ENCODE measurements at regions not wholly inside any gene's neighbourhood (a gene's known extent, or its start where the extent isn't known, plus 50 kb on each side); places are given as distances from the start of the nearest gene placed in this dataset.

DNA sequence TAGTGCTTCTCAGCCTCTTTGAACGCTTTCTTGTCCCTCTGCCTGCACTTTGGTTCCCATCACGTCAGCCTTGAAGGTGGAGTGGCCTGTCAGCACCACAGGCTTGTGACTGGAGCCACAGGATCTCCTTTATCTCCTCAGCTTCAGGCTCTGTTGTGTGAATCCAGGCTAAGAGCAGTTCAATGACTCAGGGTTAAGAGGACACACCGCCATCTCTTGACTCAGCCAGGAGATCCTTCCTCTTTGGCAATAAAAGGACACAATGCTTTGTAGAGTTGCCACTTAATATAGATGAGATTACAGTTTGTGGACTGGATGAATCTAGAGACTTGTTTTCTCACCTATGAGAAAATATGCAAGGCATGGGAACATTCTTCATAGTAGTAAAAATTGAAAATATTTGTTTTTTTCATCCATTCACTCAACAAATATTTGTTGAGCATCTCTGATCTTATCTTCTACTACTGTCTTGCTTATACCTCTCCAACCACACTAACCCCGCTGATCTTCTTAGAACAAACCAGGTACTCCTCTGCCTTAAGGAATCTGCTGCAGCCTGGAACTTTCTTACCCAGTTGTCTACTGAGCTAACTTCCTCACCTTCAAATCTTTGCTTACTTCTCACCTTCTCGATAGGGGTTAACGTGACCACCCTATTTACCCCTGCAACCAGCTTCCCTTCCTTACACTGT is 62.3 kb downstream of the UCHL1 start:
- Mint-ChIP-seq H3K27me3 (peaks cover 10% of the 10 kb centered on the region), H3K4me1 (no peaks in the 10 kb centered on the region), H3K4me3 (no peak overlapping the region), H3K9me3 (ENCODE audit: low read depth) (no peaks in the 10 kb centered on the region), H3K36me3 (ENCODE audit: low read depth) (no peaks in the 10 kb centered on the region), H3K27ac (no peak overlapping the region)
- ATAC-seq (no peak), DNase-seq (no peak)
- ChIA-PET CTCF (interaction anchor here (0.9 to 2.3 kb wide), 2 partner anchors 8 to 342 kb away, joined by 3 to 8 read pairs; no protein-coding TSS in a partner anchor), POLR2A (no interaction called here)
- intact Hi-C loops (cut with DNase I, micrococcal nuclease) = no loop called here

DNA sequence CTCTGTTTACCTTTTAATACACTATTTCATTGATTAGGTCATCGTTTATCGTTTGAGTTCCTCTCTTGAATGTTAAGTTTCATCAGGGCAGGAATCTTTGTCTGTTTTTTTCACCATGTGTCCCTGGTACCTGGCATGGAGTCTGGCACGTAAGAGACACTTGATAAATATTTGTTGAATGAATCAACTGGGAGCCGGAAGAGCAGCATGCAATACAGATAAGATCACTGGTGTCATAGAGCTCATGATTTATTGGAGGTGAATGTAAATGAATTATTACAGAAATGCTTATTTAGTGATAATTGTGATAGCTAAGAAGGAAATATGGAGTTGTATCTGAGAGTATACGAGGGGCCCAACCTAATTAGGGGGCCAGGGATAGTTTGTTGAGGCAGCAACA is 62.8 kb downstream of the UCHL1 start:
- POLR2A ChIA-PET = no interaction called here
- no peaks in the 10 kb centered on the region for H3K36me3 Mint-ChIP-seq (ENCODE audit: low read depth)
- H3K4me3 Mint-ChIP-seq = no peak overlapping the region
- H3K27me3 Mint-ChIP-seq = peaks cover 11% of the 10 kb centered on the region
- no peak overlapping the region for H3K27ac Mint-ChIP-seq
- no peak for ATAC-seq
- no peaks in the 10 kb centered on the region for H3K9me3 Mint-ChIP-seq (ENCODE audit: low read depth)
- intact Hi-C loops (cut with DNase I, micrococcal nuclease) = no loop called here
- CTCF ChIA-PET = interaction anchor here (0.9 to 2.3 kb wide), 2 partner anchors 8 to 342 kb away, joined by 3 to 8 read pairs; no protein-coding TSS in a partner anchor
- no peak for DNase-seq
- H3K4me1 Mint-ChIP-seq = no peaks in the 10 kb centered on the region

DNA sequence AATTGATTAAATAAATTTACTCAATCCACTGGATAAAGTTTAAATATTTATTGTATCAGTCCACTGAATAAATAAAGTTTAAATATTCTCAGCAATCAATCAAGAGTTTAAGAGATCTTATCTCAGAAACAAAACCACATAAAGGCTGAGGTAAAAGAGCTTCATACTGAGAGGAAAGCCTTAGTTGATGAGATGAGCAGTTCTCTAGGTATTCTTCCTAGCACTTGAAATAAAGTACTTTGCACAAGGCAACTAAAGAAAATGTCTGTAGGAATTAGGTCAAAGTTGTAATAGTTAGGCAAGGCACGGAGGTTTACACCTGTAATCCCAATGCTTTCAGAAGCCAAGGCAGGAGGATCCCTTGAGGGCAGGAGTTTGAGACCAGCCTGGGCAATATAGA is 63.5 kb downstream of the UCHL1 start:
- DNase-seq (no peak), ATAC-seq (no peak)
- no peaks in the 10 kb centered on the region for H3K9me3 Mint-ChIP-seq (ENCODE audit: low read depth)
- intact Hi-C loops (cut with DNase I, micrococcal nuclease) = no loop called here
- no peaks in the 10 kb centered on the region for H3K36me3 Mint-ChIP-seq (ENCODE audit: low read depth)
- ChIA-PET POLR2A (no interaction called here), CTCF (interaction anchor here (0.9 to 2.3 kb wide), 2 partner anchors 9 to 341 kb away, joined by 3 to 8 read pairs; no protein-coding TSS in a partner anchor)
- no peak overlapping the region for H3K4me3 Mint-ChIP-seq
- no peaks in the 10 kb centered on the region for H3K4me1 Mint-ChIP-seq
- no peak overlapping the region for H3K27ac Mint-ChIP-seq
- H3K27me3 Mint-ChIP-seq = peaks cover 17% of the 10 kb centered on the region

DNA sequence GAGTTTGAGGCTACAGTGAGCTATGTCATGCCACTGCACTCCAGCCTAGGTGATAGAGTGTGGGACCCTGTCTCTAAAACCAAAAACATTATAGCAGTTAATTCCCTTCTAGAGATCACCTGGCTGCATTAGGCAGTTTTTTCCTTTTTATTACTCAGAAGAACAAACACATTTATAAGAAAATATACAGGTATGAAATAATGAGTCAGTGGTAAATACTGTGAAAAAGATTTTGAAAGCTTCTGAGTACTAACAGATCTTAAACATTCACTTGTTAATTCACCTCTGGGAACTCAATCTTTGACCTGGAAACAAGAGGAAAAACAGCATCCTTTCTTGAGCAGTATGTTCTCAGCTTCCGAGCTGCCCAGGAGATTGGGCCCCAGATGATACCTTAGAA is 64.1 kb downstream of the UCHL1 start:
- Mint-ChIP-seq H3K27ac (no peak overlapping the region), H3K27me3 (peaks cover 14% of the 10 kb centered on the region), H3K9me3 (ENCODE audit: low read depth) (no peaks in the 10 kb centered on the region), H3K4me3 (no peak overlapping the region), H3K4me1 (no peaks in the 10 kb centered on the region), H3K36me3 (ENCODE audit: low read depth) (no peaks in the 10 kb centered on the region)
- POLR2A ChIA-PET = no interaction called here
- ATAC-seq (no peak), DNase-seq (no peak)
- intact Hi-C loops (cut with DNase I, micrococcal nuclease) = no loop called here
- CTCF ChIA-PET = interaction anchor here (2.3 kb wide), 1 partner anchor 340 kb away, joined by 8 read pairs; no protein-coding TSS in a partner anchor

DNA sequence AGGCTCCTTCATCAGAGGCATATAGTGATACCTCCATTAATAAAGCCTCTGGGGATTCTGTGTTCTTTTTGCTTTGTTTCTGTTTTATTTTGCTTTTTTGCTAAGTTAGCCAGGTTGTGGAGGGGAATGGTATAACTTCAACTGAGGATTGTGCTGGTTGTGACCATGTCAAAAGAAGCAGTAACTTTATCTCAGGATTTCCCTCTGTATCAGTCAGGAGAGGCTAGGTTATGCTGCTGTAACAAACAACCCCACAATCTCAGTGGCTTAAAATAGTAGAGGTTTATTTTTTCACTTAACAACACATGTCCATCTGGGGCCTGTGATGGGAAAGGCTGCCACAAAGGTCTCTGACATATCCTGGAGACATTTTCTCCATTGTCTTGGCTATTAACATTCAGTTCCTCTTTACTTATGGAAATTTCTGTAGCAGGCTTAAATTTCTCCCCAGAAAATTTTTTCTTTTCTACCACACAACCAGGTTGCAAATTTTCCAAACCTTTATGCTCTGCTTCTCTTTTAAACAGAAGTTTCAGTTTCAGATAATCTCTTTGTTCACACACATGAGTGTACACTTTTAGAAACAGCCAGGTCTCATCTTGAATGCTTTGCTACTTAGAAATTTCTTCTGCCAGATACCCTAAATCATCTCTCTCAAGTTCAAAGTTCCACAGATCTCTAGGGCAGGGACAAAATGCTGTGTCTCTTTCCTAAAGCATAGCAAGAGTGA is 64.7 kb downstream of the UCHL1 start:
- Mint-ChIP-seq H3K27ac (no peak overlapping the region), H3K9me3 (ENCODE audit: low read depth) (no peaks in the 10 kb centered on the region), H3K4me1 (no peaks in the 10 kb centered on the region), H3K4me3 (no peak overlapping the region), H3K36me3 (ENCODE audit: low read depth) (no peaks in the 10 kb centered on the region), H3K27me3 (peaks cover 13% of the 10 kb centered on the region)
- ATAC-seq = no peak
- ChIA-PET CTCF (interaction anchor here (2.3 kb wide), 1 partner anchor 340 kb away, joined by 8 read pairs; no protein-coding TSS in a partner anchor), POLR2A (no interaction called here)
- DNase-seq = no peak
- intact Hi-C loops (cut with DNase I, micrococcal nuclease) = no loop called here

DNA sequence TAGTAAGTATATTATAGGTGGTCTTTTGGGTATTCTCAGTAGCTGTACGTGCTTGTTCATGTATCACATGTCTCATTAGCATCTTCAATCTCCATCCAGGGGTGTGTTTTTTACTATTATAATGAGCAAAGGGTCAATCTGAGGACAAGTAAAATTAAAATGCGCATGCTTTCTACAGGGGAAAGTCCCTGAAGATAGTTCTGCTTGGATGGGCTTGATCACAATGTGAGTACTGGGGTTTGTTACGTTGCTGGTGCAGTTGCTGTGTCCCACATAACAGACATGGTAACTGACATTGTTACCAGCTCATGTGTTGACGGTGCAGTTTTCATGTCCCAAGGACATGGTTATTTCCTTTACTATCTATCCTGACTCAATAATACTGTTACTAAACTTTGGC is 65.9 kb downstream of the UCHL1 start:
- Mint-ChIP-seq H3K4me1 (no peaks in the 10 kb centered on the region), H3K36me3 (ENCODE audit: low read depth) (no peaks in the 10 kb centered on the region), H3K9me3 (ENCODE audit: low read depth) (no peaks in the 10 kb centered on the region), H3K4me3 (no peak overlapping the region), H3K27me3 (peaks cover 14% of the 10 kb centered on the region), H3K27ac (no peak overlapping the region)
- POLR2A ChIA-PET = no interaction called here
- no peak for ATAC-seq
- CTCF ChIA-PET = no interaction called here
- DNase-seq = no peak
- intact Hi-C loops (cut with DNase I, micrococcal nuclease) = no loop called here

DNA sequence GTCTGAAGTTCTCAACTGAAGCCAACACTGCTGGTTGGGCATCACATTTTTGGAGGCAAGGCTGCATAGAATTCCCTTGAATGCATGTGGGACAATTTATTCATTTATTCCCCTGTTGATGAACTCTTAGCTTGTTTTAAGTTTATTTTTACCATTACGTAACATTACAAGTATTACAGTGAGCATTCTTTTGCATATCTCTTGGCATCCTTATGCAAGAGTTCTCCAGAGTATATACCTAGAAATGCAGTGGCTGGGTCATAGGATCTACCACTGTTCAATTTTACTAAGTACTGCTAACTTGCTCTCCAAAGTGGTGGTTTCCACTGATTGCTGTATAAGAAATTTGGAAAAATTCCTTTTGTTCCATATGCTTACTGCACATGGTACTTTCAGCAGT is 66.5 kb downstream of the UCHL1 start:
- intact Hi-C loops (cut with DNase I, micrococcal nuclease) = no loop called here
- Mint-ChIP-seq H3K9me3 (ENCODE audit: low read depth) (no peaks in the 10 kb centered on the region), H3K27me3 (peaks cover 16% of the 10 kb centered on the region), H3K4me3 (no peak overlapping the region), H3K27ac (no peak overlapping the region), H3K36me3 (ENCODE audit: low read depth) (no peaks in the 10 kb centered on the region), H3K4me1 (no peaks in the 10 kb centered on the region)
- POLR2A ChIA-PET = no interaction called here
- ATAC-seq = no peak
- no peak for DNase-seq
- CTCF ChIA-PET = no interaction called here

DNA sequence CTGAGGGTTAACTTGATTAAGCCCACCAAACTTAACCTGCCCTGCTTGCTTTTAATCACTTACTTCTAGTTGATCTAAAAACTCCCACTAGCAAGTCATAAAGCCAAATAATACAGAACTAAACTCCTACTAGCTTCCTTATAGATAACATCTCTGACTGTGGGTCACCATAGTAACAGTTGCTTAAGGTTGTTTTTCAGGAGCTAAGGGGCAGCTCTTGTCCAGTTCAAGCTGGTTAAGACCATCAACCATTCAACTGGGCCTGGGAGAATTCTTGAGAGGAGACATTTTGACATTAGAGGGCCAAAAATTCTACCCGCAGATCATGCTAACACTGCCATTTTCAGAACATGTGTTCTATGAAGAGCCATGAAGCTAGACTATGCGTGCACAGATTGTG is 67.0 kb downstream of the UCHL1 start:
- no peak overlapping the region for H3K4me3 Mint-ChIP-seq
- DNase-seq = no peak
- no peaks in the 10 kb centered on the region for H3K4me1 Mint-ChIP-seq
- no peak for ATAC-seq
- intact Hi-C loops (cut with DNase I, micrococcal nuclease) = no loop called here
- ChIA-PET CTCF (no interaction called here), POLR2A (no interaction called here)
- H3K36me3 Mint-ChIP-seq (ENCODE audit: low read depth) = no peaks in the 10 kb centered on the region
- H3K27me3 Mint-ChIP-seq = peaks cover 16% of the 10 kb centered on the region
- no peak overlapping the region for H3K27ac Mint-ChIP-seq
- H3K9me3 Mint-ChIP-seq (ENCODE audit: low read depth) = no peaks in the 10 kb centered on the region

DNA sequence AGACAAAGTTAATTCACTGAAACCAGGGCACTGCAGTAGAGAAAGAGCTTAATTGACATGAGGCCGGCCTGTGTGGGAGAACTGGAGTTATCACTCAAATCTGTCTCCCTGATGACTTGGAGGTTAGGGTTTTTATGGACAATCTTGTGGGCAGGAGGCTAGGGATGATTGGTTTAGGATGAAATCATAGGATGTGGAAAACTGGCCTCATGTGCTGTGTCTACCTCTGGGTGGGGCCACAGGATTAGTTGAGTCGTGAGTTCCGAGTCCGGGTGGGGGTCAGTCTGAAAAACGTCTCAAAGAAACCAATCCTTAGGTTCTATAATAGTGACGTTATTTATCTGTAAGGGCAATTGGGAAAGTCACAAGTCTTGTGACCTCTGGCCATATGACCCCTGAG is 68.1 kb downstream of the UCHL1 start:
- H3K4me3 Mint-ChIP-seq = no peak overlapping the region
- H3K27me3 Mint-ChIP-seq = peaks cover 13% of the 10 kb centered on the region
- DNase-seq (no peak), ATAC-seq (no peak)
- H3K9me3 Mint-ChIP-seq (ENCODE audit: low read depth) = no peaks in the 10 kb centered on the region
- ChIA-PET POLR2A (no interaction called here), CTCF (no interaction called here)
- H3K27ac Mint-ChIP-seq = no peak overlapping the region
- no peaks in the 10 kb centered on the region for H3K36me3 Mint-ChIP-seq (ENCODE audit: low read depth)
- intact Hi-C loops (cut with DNase I, micrococcal nuclease) = no loop called here
- H3K4me1 Mint-ChIP-seq = no peaks in the 10 kb centered on the region

DNA sequence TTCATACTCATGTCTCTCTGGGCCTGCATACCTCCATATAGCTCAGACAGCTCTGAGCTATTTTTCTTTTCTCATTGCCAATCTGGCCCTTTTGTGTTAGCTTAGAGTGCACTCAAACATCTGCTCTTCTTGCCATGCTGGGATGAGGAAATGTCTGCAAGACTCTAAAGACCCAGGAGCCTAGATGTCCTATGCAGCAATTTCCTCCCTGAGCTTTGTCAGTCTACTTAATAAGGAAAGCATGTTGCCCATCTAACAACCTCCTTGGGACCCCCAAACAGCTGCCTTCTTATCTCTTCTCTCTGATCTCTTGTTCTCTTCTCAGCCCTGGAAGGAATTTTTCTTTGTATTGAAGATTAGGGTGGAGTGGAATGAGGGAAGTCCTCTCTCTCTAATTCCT is 69.2 kb downstream of the UCHL1 start:
- peaks cover 14% of the 10 kb centered on the region for H3K27me3 Mint-ChIP-seq
- ChIA-PET CTCF (no interaction called here), POLR2A (no interaction called here)
- no peaks in the 10 kb centered on the region for H3K9me3 Mint-ChIP-seq (ENCODE audit: low read depth)
- no peaks in the 10 kb centered on the region for H3K4me1 Mint-ChIP-seq
- intact Hi-C loops (cut with DNase I, micrococcal nuclease) = no loop called here
- no peak for ATAC-seq
- DNase-seq = no peak
- no peak overlapping the region for H3K4me3 Mint-ChIP-seq
- H3K27ac Mint-ChIP-seq = no peak overlapping the region
- H3K36me3 Mint-ChIP-seq (ENCODE audit: low read depth) = no peaks in the 10 kb centered on the region

DNA sequence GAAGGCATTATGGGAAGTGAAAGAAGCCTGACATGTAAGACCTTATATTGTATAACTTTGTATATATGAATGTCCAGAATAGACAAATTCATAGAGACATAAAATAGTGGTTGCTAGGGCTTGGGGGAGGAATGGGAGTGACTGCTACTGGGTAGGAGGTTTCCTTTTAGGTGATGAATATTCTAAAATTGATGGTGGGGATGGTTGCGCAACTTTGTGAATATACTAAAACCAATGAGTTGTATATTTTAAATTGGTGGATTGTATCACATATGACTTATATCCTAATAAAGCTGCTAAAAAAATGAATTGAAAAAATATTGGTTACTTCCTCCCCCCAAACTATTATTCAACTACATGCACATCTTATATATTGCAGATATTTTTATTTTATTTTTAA is 70.0 kb downstream of the UCHL1 start:
- intact Hi-C loops (cut with DNase I, micrococcal nuclease) = no loop called here
- no peaks in the 10 kb centered on the region for H3K9me3 Mint-ChIP-seq (ENCODE audit: low read depth)
- no peak for ATAC-seq
- H3K36me3 Mint-ChIP-seq (ENCODE audit: low read depth) = no peaks in the 10 kb centered on the region
- H3K4me1 Mint-ChIP-seq = no peaks in the 10 kb centered on the region
- ChIA-PET POLR2A (no interaction called here), CTCF (no interaction called here)
- H3K4me3 Mint-ChIP-seq = no peak overlapping the region
- H3K27ac Mint-ChIP-seq = no peak overlapping the region
- DNase-seq = no peak
- H3K27me3 Mint-ChIP-seq = peaks cover 14% of the 10 kb centered on the region

DNA sequence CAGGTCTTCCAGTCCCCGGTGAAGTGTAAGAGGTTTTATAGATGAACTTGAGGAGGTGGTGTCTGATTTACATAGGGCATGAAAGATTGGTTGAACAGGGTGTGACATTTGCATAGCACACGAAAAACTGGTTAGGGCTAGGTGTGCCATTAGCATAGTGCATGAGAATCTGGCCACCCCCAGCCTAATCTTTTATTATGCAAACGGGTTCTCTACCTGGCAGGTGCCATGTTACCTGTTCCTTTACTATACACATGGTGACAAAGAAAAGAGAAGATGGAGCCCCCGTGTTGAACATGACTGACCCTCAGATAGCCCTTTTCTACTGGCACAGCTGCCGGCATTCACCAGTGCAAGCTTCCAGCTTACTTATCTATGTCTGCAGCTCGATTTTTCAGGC is 71.0 kb downstream of the UCHL1 start:
- CTCF ChIA-PET = no interaction called here
- H3K9me3 Mint-ChIP-seq (ENCODE audit: low read depth) = no peaks in the 10 kb centered on the region
- no peaks in the 10 kb centered on the region for H3K4me1 Mint-ChIP-seq
- no peak for ATAC-seq
- H3K27ac Mint-ChIP-seq = no peak overlapping the region
- intact Hi-C loops (cut with DNase I, micrococcal nuclease) = no loop called here
- POLR2A ChIA-PET = no interaction called here
- DNase-seq = no peak
- no peaks in the 10 kb centered on the region for H3K36me3 Mint-ChIP-seq (ENCODE audit: low read depth)
- no peak overlapping the region for H3K4me3 Mint-ChIP-seq
- peaks cover 12% of the 10 kb centered on the region for H3K27me3 Mint-ChIP-seq
